OCI-LY1 (cell line): ENCODE measurements at regions not wholly inside any gene's neighbourhood (a gene's known extent, or its start where the extent isn't known, plus 50 kb on each side); places are given as distances from the start of the nearest gene placed in this dataset.

Experiments
- H2AFZ ChIP-seq: fragments of 200-600 bp; sonication (generic), shearing (Covaris generic); 2 replicates; pipeline ENCODE4 v1.6.0; 2014; ENCODE audit warnings: antibody characterized with exemption, mild to moderate bottlenecking, low read length
- H3F3A ChIP-seq: fragments of 200-600 bp; sonication (generic), shearing (Covaris generic); 2 replicates; pipeline ENCODE4 v1.6.0; 2014; ENCODE audit warnings: mild to moderate bottlenecking, antibody characterized with exemption, low read length, moderate library complexity; ENCODE audit not compliant: insufficient read depth
- H3K27ac ChIP-seq: fragments of 200-600 bp; sonication (generic); 2 replicates; pipeline ENCODE4 v1.5.1; 2014; ENCODE audit warnings: low read length, mixed run types, mild to moderate bottlenecking, low read depth; ENCODE audit not compliant: poor library complexity, severe bottlenecking
- H3K27me3 ChIP-seq: fragments of 200-600 bp; sonication (generic); 2 replicates; pipeline ENCODE4 v1.6.0; 2014; ENCODE audit warnings: antibody characterized with exemption, mild to moderate bottlenecking, low read length, moderate library complexity; ENCODE audit not compliant: insufficient read depth
- H3K36me3 ChIP-seq: fragments of 200-600 bp; sonication (generic); 2 replicates; pipeline ENCODE4 v1.6.1; 2014; ENCODE audit warnings: mild to moderate bottlenecking, antibody characterized with exemption, low read length, moderate library complexity, mixed read lengths; ENCODE audit not compliant: insufficient read depth
- H3K4me1 ChIP-seq: fragments of 200-600 bp; sonication (generic); 2 replicates; pipeline ENCODE4 v1.5.1; 2014; ENCODE audit warnings: mild to moderate bottlenecking, low read length, moderate library complexity; ENCODE audit not compliant: insufficient read depth, severe bottlenecking
- H3K4me2 ChIP-seq: fragments of 200-600 bp; sonication (generic), shearing (Covaris generic); 2 replicates; pipeline ENCODE4 v1.6.1; 2014; ENCODE audit warnings: low read length
- H3K4me3 ChIP-seq: fragments of 200-600 bp; sonication (generic); 2 replicates; pipeline ENCODE4 v1.5.1; 2014; ENCODE audit warnings: low read length, low read depth, mild to moderate bottlenecking, mixed read lengths; ENCODE audit not compliant: poor library complexity, severe bottlenecking
- H3K79me2 ChIP-seq: fragments of 200-600 bp; shearing (Covaris generic); 2 replicates; pipeline ENCODE4 v1.6.1; 2016; ENCODE audit warnings: mixed run types, low read length, mixed read lengths; ENCODE audit not compliant: insufficient read depth
- H3K9ac ChIP-seq: fragments of 200-600 bp; sonication (generic), shearing (Covaris generic); 2 replicates; pipeline ENCODE4 v1.6.1; 2014; ENCODE audit warnings: mild to moderate bottlenecking, low read length, mixed read lengths
- H3K9me2 ChIP-seq: fragments of 200-600 bp; sonication (generic), shearing (Covaris generic); 2 replicates; pipeline ENCODE4 v1.6.1; 2014; ENCODE audit warnings: low read depth, mild to moderate bottlenecking, low read length, mixed read lengths
- H3K9me3 ChIP-seq: fragments of 200-600 bp; shearing (Covaris generic); 2 replicates; pipeline ENCODE4 v1.6.1; 2014; ENCODE audit warnings: low read length, mixed read lengths
- H4K20me1 ChIP-seq: fragments of 200-600 bp; sonication (generic), shearing (Covaris generic); 2 replicates; pipeline ENCODE4 v1.6.0; 2016; ENCODE audit warnings: mild to moderate bottlenecking, low read length; ENCODE audit not compliant: insufficient read depth
- EZH2 ChIP-seq: fragments of 200-600 bp; sonication (generic), shearing (Covaris generic); IDR thresholded peaks from 2 replicates; pipeline ENCODE4 v1.8.0; 2017; ENCODE audit warnings: borderline replicate concordance, mixed run types, mild to moderate bottlenecking, antibody characterized with exemption, low read length, moderate library complexity, mixed read lengths
- TF ChIP-seq, protein P1 (sequence below): fragments of 200-600 bp; sonication (generic), shearing (Covaris generic); IDR thresholded peaks from 2 replicates; pipeline ENCODE4 v1.5.1; 2017; ENCODE audit warnings: mild to moderate bottlenecking, antibody characterized with exemption, low read length, moderate library complexity, mixed read lengths

DNA sequence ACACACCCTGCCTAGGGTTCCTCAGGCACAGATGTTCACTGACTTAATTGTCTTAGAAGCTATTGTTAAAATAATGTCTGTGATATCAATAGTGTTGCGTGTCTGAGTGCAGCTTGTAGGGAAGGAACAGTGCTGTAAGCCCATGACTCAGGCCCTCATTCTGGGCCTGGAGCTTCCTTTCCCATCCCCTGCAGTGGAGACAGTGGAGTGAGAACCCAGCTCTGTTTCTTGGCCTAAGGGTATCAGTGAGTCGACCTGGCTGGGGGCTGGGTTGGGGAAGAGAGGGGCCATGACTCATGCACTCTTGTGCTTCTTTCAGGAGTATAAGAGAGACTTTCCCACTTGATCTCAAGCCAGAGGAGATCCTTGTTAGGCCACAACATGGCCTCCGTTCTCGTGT lies 106.8 kb downstream of the HRH4 start:
- H4K20me1 ChIP-seq = no peaks in the 10 kb centered on the region
- no peak overlapping the region for H2AFZ ChIP-seq
- no peak overlapping the region for H3K9ac ChIP-seq
- H3K9me3 ChIP-seq = no peaks in the 10 kb centered on the region
- no peaks in the 10 kb centered on the region for H3K4me1 ChIP-seq
- no peaks in the 10 kb centered on the region for H3K9me2 ChIP-seq
- H3K4me3 ChIP-seq = no peak overlapping the region
- H3K27me3 ChIP-seq = no peaks in the 10 kb centered on the region
- no peaks in the 10 kb centered on the region for H3F3A ChIP-seq
- TF ChIP-seq, protein P1, sequence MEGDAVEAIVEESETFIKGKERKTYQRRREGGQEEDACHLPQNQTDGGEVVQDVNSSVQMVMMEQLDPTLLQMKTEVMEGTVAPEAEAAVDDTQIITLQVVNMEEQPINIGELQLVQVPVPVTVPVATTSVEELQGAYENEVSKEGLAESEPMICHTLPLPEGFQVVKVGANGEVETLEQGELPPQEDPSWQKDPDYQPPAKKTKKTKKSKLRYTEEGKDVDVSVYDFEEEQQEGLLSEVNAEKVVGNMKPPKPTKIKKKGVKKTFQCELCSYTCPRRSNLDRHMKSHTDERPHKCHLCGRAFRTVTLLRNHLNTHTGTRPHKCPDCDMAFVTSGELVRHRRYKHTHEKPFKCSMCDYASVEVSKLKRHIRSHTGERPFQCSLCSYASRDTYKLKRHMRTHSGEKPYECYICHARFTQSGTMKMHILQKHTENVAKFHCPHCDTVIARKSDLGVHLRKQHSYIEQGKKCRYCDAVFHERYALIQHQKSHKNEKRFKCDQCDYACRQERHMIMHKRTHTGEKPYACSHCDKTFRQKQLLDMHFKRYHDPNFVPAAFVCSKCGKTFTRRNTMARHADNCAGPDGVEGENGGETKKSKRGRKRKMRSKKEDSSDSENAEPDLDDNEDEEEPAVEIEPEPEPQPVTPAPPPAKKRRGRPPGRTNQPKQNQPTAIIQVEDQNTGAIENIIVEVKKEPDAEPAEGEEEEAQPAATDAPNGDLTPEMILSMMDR = no peak
- TF ChIP-seq EZH2 = no peak
- H3K79me2 ChIP-seq = no peaks in the 10 kb centered on the region
- no peak overlapping the region for H3K27ac ChIP-seq
- no peak overlapping the region for H3K4me2 ChIP-seq
- H3K36me3 ChIP-seq = no peaks in the 10 kb centered on the region

- Histone ChIP-seq H3K9me3 (0 out of 2 replicates have a peak, but pooled peaks cover 3% of the 10 kb centered on the region), H3K4me3 (no peak overlapping the region), H3K9ac (no peak overlapping the region), H3K27ac (no peak overlapping the region), H3K27me3 (no peaks in the 10 kb centered on the region), H3K4me1 (no peaks in the 10 kb centered on the region), H3K36me3 (no peaks in the 10 kb centered on the region), H3K9me2 (no peaks in the 10 kb centered on the region), H3K4me2 (no peak overlapping the region), H4K20me1 (no peaks in the 10 kb centered on the region), H3K79me2 (no peaks in the 10 kb centered on the region), H3F3A (no peaks in the 10 kb centered on the region), H2AFZ (no peak overlapping the region)
- TF ChIP-seq, protein P1 = no peak
These were observed 110.3 kb downstream of the HRH4 start for GRCh38 chr18:24570716-24571115.

GRCh38 chr18:24582771-24583170 lies 122.3 kb downstream of the HRH4 start:
- H3K9ac ChIP-seq = no peak overlapping the region
- H3K9me3 ChIP-seq = no peaks in the 10 kb centered on the region
- no peaks in the 10 kb centered on the region for H3K79me2 ChIP-seq
- H3K36me3 ChIP-seq = no peaks in the 10 kb centered on the region
- H3K4me2 ChIP-seq = no peak overlapping the region
- no peaks in the 10 kb centered on the region for H4K20me1 ChIP-seq
- no peak for TF ChIP-seq EZH2
- TF ChIP-seq, protein P1 = no peak
- H3K4me1 ChIP-seq = no peaks in the 10 kb centered on the region
- H3K4me3 ChIP-seq = no peak overlapping the region
- H3K27me3 ChIP-seq = no peaks in the 10 kb centered on the region; the same call in none of the 2 replicates
- no peaks in the 10 kb centered on the region for H3F3A ChIP-seq
- H3K27ac ChIP-seq = no peak overlapping the region
- H2AFZ ChIP-seq = no peak overlapping the region
- no peaks in the 10 kb centered on the region for H3K9me2 ChIP-seq
